ENCODE measurements at regions not wholly inside any gene's neighbourhood (a gene's known extent, or its start where the extent isn't known, plus 50 kb on each side); places are given as distances from the start of the nearest gene placed in this dataset.

DNA sequence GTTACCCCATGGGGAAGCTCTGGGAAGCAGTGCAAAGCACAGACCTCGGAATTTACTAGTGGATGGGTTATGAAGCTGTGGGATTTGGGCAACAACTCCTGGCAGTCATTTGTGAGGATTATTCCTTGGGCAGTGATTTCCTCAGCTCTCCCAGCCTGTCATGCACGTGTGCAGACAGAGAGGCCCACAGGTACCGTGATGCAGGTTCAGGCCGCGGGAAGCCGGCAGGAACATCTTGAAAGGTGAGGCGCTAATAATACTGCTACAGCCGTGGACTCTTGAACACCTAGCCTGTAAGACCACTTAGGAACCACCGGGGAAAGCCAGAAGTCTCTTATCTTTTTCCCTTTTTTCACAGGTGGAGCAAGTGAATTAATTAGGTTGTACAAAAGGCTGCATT lies 80.2 kb upstream of the CPHXL start:
- H3K4me1 ChIP-seq (ENCODE audit: insufficient read depth, low read length) = no peaks in the 10 kb centered on the region
- peaks cover 2% of the 10 kb centered on the region for H3K27me3 Mint-ChIP-seq (ENCODE audit: low read depth, unreplicated experiment)
- no peak for TF ChIP-seq CTCF (IDR thresholded peaks at IDR 0.05; ENCODE audit: insufficient read depth, low read depth, low read length)
- no peak overlapping the region for H3K4me3 ChIP-seq (ENCODE audit: insufficient read depth, low read depth, low read length)
- no peak overlapping the region for H2AFZ ChIP-seq (ENCODE audit: low read depth, low read length)
- FAIRE-seq (no peak), DNase-seq (ENCODE audit: low read depth) (no peak)
- no peak overlapping the region for H3K9ac ChIP-seq (ENCODE audit: low read length)
- no peak overlapping the region for H3K4me3 Mint-ChIP-seq (ENCODE audit: unreplicated experiment)
- H3K79me2 ChIP-seq (ENCODE audit: insufficient read depth, low read length) = no peaks in the 10 kb centered on the region
- no peaks in the 10 kb centered on the region for H3K36me3 Mint-ChIP-seq (ENCODE audit: low read depth, unreplicated experiment)
- no peaks in the 10 kb centered on the region for H3K36me3 ChIP-seq (ENCODE audit: insufficient read depth, low read length)
- no peak overlapping the region for H3K27ac Mint-ChIP-seq (ENCODE audit: unreplicated experiment)
- H3K9me3 ChIP-seq (ENCODE audit: insufficient read depth, low read depth, low read length) = no peaks in the 10 kb centered on the region
- H3K4me2 ChIP-seq (ENCODE audit: low read length) = no peak overlapping the region
- H3K9me3 Mint-ChIP-seq (ENCODE audit: unreplicated experiment) = no peaks in the 10 kb centered on the region
- H3K4me1 Mint-ChIP-seq (ENCODE audit: low read depth, unreplicated experiment) = no peaks in the 10 kb centered on the region
- no peaks in the 10 kb centered on the region for H4K20me1 ChIP-seq (ENCODE audit: insufficient read depth, low read length)
- no peak overlapping the region for H3K27ac ChIP-seq (ENCODE audit: low read depth, low read length)
- no peaks in the 10 kb centered on the region for H3K27me3 ChIP-seq (ENCODE audit: insufficient read depth, low read length)

DNA sequence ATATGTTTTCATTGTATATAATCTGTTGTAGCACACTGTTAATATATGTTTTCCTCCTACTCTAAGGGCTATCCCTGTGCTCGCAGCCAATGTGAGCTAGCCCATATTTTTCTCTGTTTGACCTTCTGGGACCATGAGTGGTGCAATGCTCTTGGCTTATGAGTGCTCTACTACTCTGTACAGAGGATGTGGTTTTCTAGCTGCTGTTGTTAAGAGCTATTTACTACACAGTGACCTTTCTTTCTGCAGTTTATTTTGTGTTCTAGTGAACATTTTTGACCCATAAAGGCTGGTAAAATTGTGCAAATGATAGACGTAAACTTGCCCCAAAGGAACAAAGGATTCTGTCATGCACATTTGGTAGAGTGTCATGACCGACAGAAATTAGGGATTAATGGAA lies 84.1 kb upstream of the CPHXL start:
- H3K36me3 Mint-ChIP-seq (ENCODE audit: low read depth, unreplicated experiment) = no peaks in the 10 kb centered on the region

More for the DNA sequence above, 84.1 kb upstream of the CPHXL start:
- Histone ChIP-seq H3K4me1 (ENCODE audit: insufficient read depth, low read length) (no peaks in the 10 kb centered on the region), H3K4me3 (ENCODE audit: insufficient read depth, low read depth, low read length) (no peak overlapping the region), H3K4me2 (ENCODE audit: low read length) (no peak overlapping the region), H4K20me1 (ENCODE audit: insufficient read depth, low read length) (no peaks in the 10 kb centered on the region), H3K9me3 (ENCODE audit: insufficient read depth, low read depth, low read length) (no peaks in the 10 kb centered on the region), H2AFZ (ENCODE audit: low read depth, low read length) (no peak overlapping the region), H3K27me3 (ENCODE audit: insufficient read depth, low read length) (no peaks in the 10 kb centered on the region), H3K9ac (ENCODE audit: low read length) (no peak overlapping the region), H3K36me3 (ENCODE audit: insufficient read depth, low read length) (no peaks in the 10 kb centered on the region), H3K79me2 (ENCODE audit: insufficient read depth, low read length) (no peaks in the 10 kb centered on the region), H3K27ac (ENCODE audit: low read depth, low read length) (no peak overlapping the region)
- no peak overlapping the region for H3K27ac Mint-ChIP-seq (ENCODE audit: unreplicated experiment)
- H3K27me3 Mint-ChIP-seq (ENCODE audit: low read depth, unreplicated experiment) = peaks cover 2% of the 10 kb centered on the region
- no peaks in the 10 kb centered on the region for H3K4me1 Mint-ChIP-seq (ENCODE audit: low read depth, unreplicated experiment)
- no peak for DNase-seq (ENCODE audit: low read depth)
- no peak for FAIRE-seq
- TF ChIP-seq CTCF (IDR thresholded peaks at IDR 0.05; ENCODE audit: insufficient read depth, low read depth, low read length) = no peak
- TF ChIP-seq EZH2 (IDR thresholded peaks at IDR 0.05; ENCODE audit: insufficient read depth, low read length) = no peak
- peaks cover 2% of the 10 kb centered on the region for H3K9me3 Mint-ChIP-seq (ENCODE audit: unreplicated experiment)
- no peak overlapping the region for H3K4me3 Mint-ChIP-seq (ENCODE audit: unreplicated experiment)

Data from astrocyte (in vitro differentiated cells and primary cell).